Lower leg skin (tissue), 3 donors: ENCODE measurements at regions not wholly inside any gene's neighbourhood (a gene's known extent, or its start where the extent isn't known, plus 50 kb on each side); places are given as distances from the start of the nearest gene placed in this dataset.

ENCODE experiments used
- CTCF ChIP-seq, 3 donors: fragments of 450-650 bp; IDR thresholded peaks; one replicate each; pipeline ENCODE4 v1.5.1; 2016; ENCODE audit warnings: antibody characterized with exemption in 3 of 3, mild to moderate bottlenecking in 3 of 3, moderate library complexity in 2 of 3
- POLR2A ChIP-seq, 2 donors: fragments of 450-650 bp; IDR thresholded peaks; one replicate each; pipeline ENCODE4 v1.6.1; 2016 to 2017; ENCODE audit warnings: antibody characterized with exemption in 2 of 2, mild to moderate bottlenecking in 1 of 2, moderate library complexity in 1 of 2

- TF ChIP-seq CTCF (IDR thresholded peaks at IDR 0.05) (no peak), POLR2A (IDR thresholded peaks at IDR 0.05) (no peak)
Measured at GRCh38 chr20:25750220-25750764, 53.6 kb upstream of the ZNF337 start.
